Stomach (tissue), 8 donors: ENCODE measurements at regions not wholly inside any gene's neighbourhood (a gene's known extent, or its start where the extent isn't known, plus 50 kb on each side); places are given as distances from the start of the nearest gene placed in this dataset.

Experiments
- DNase-seq, 2 donors: peaks; one replicate each; pipeline versions ENCODE4 v3.0.0 to v3.0.0-alpha.2; 2013 to 2019
- H3K27ac ChIP-seq, 5 donors: fragments of 200-600 bp in 4 of 5; sonication (generic) in 4 of 5; one replicate each; pipeline ENCODE4 v1.5.1; 2013 to 2019; ENCODE audit warnings: mild to moderate bottlenecking in 1 of 5, moderate library complexity in 1 of 5
- H3K27me3 ChIP-seq, 3 donors: fragments of 200-600 bp; sonication (generic); one replicate each; pipeline ENCODE4 v1.5.1; 2017 to 2019; ENCODE audit warnings: mixed run types in 1 of 3
- H3K36me3 ChIP-seq, 4 donors: fragments of 200-600 bp; sonication (generic); 1 replicate in 3 of 4; 2 replicates in 1 of 4; pipeline ENCODE4 v1.5.1; 2016 to 2019
- H3K4me1 ChIP-seq, 4 donors: fragments of 200-600 bp; sonication (generic); one replicate each; pipeline ENCODE4 v1.5.1; 2016 to 2019
- H3K4me3 ChIP-seq, 4 donors: fragments of 200-600 bp; sonication (generic) in 3 of 4; one replicate each; pipeline ENCODE4 v1.5.1; 2016 to 2019; ENCODE audit warnings: mild to moderate bottlenecking in 1 of 4
- H3K9me3 ChIP-seq, 4 donors: fragments of 200-600 bp; sonication (generic); one replicate each; pipeline ENCODE4 v1.5.1; 2016 to 2019
- CTCF ChIP-seq, 7 experiments: fragments of 450-650 bp in 4 of 7; fragments of 200-600 bp in 3 of 7; sonication (generic) in 3 of 7; IDR thresholded peaks; one replicate each; pipeline ENCODE4 v1.5.1; 2016 to 2019; ENCODE audit warnings: antibody characterized with exemption in 7 of 7, control low read depth in 2 of 7, mild to moderate bottlenecking in 1 of 7
- EP300 ChIP-seq: sonication (generic); formaldehyde crosslinking; IDR thresholded peaks from one replicate; pipeline ENCODE4 v1.6.1; 2017; ENCODE audit warnings: antibody characterized with exemption
- POLR2A ChIP-seq, 4 donors: fragments of 450-650 bp; IDR thresholded peaks; one replicate each; pipeline ENCODE4 v1.6.1; 2016; ENCODE audit warnings: antibody characterized with exemption in 4 of 4, control low read depth in 2 of 4, mild to moderate bottlenecking in 1 of 4, moderate library complexity in 1 of 4
- POLR2AphosphoS5 ChIP-seq, 3 donors: sonication (generic); formaldehyde crosslinking; IDR thresholded peaks; one replicate each; pipeline ENCODE4 v1.6.1; 2016; ENCODE audit warnings: antibody characterized with exemption in 3 of 3
- WGBS, 5 donors: extraction: QIAGEN DNeasy Blood & Tissue Kit in 3 of 5; methylation state at CpG; one replicate each; pipeline versions ENCODE4 v1.1.5 to v1.1.7; 2013 to 2018; 5-methylcytosine and 5-hydroxymethylcytosine counted together
- intact Hi-C: fragments of 100-400 bp; cut with DNase I; formaldehyde crosslinking; loops from one replicate; pipeline ENCODE4 v1.15.1; 2023; ENCODE audit warnings: low total_unique reads
- donor health status: healthy with polysubstance abuse.
- donor health status: Bipolar disorder and iron deficiency.
- donor health status: healthy.

- no peaks in the 10 kb centered on the region for H3K27me3 ChIP-seq
- H3K27ac ChIP-seq = no peak overlapping the region
- H3K9me3 ChIP-seq = no peaks in the 10 kb centered on the region
- intact Hi-C loops = no loop called here
- H3K36me3 ChIP-seq = no peaks in the 10 kb centered on the region
- no peak for TF ChIP-seq EP300
- TF ChIP-seq POLR2AphosphoS5 (IDR thresholded peaks at IDR 0.05) = no peak
- no peak for TF ChIP-seq POLR2A (IDR thresholded peaks at IDR 0.05)
- TF ChIP-seq CTCF (IDR thresholded peaks at IDR 0.05) = no peak
- WGBS, 5 donors = 75 to 85% (median 78%) methylated on average over 4 of the region's 4 CpGs
- H3K4me1 ChIP-seq = no peaks in the 10 kb centered on the region
- H3K4me3 ChIP-seq = no peak overlapping the region
- DNase-seq = no peak
Measured at GRCh38 chr4:62208921-62209320, 1008.8 kb downstream of the ADGRL3 start.

GRCh38 chr4:62204136-62204535, 1004.0 kb downstream of the ADGRL3 start:
- Histone ChIP-seq H3K4me1 (no peaks in the 10 kb centered on the region), H3K36me3 (no peaks in the 10 kb centered on the region), H3K9me3 (no peaks in the 10 kb centered on the region), H3K4me3 (no peak overlapping the region), H3K27ac (no peak overlapping the region), H3K27me3 (no peaks in the 10 kb centered on the region)
- 94 to 97% (median 96%) methylated on average over 4 of the region's 4 CpGs for WGBS, 5 donors
- TF ChIP-seq EP300 = no peak
- TF ChIP-seq POLR2A (IDR thresholded peaks at IDR 0.05) = no peak
- TF ChIP-seq POLR2AphosphoS5 (IDR thresholded peaks at IDR 0.05) = no peak
- no peak for TF ChIP-seq CTCF (IDR thresholded peaks at IDR 0.05)
- intact Hi-C loops = no loop called here
- no peak for DNase-seq

- DNase-seq = peak in 1 of 2 donors; percentile 2
- intact Hi-C loops = no loop called here
- no peaks in the 10 kb centered on the region for H3K27me3 ChIP-seq
- no peaks in the 10 kb centered on the region for H3K4me1 ChIP-seq
- no peak overlapping the region for H3K27ac ChIP-seq
- 66 to 80% (median 72%) methylated on average over 8 of the region's 8 CpGs for WGBS, 5 donors
- no peak for TF ChIP-seq CTCF (IDR thresholded peaks at IDR 0.05)
- TF ChIP-seq POLR2A (IDR thresholded peaks at IDR 0.05) = no peak
- TF ChIP-seq EP300 = no peak
- TF ChIP-seq POLR2AphosphoS5 (IDR thresholded peaks at IDR 0.05) = no peak
- H3K4me3 ChIP-seq = no peak overlapping the region
- H3K9me3 ChIP-seq = no peaks in the 10 kb centered on the region
- no peaks in the 10 kb centered on the region for H3K36me3 ChIP-seq
Measured at GRCh38 chr4:62199291-62199810, 999.2 kb downstream of the ADGRL3 start.

GRCh38 chr4:62196338-62196737, 996.2 kb downstream of the ADGRL3 start:
- Histone ChIP-seq H3K27ac (no peak overlapping the region), H3K36me3 (no peaks in the 10 kb centered on the region), H3K9me3 (no peaks in the 10 kb centered on the region), H3K4me3 (no peak overlapping the region), H3K4me1 (no peaks in the 10 kb centered on the region), H3K27me3 (no peaks in the 10 kb centered on the region)
- intact Hi-C loops = no loop called here
- no peak for TF ChIP-seq CTCF (IDR thresholded peaks at IDR 0.05)
- TF ChIP-seq POLR2A (IDR thresholded peaks at IDR 0.05) = no peak
- TF ChIP-seq POLR2AphosphoS5 (IDR thresholded peaks at IDR 0.05) = no peak
- DNase-seq = no peak
- 85 to 93% (median 89%) methylated on average over 5 of the region's 5 CpGs for WGBS, 5 donors
